ENCODE measurements at regions not wholly inside any gene's neighbourhood (a gene's known extent, or its start where the extent isn't known, plus 50 kb on each side); places are given as distances from the start of the nearest gene placed in this dataset.

GRCh38 chr5:85931220-85931619 lies 686.5 kb upstream of the COX7C start:
- TF ChIP-seq, protein P1, sequence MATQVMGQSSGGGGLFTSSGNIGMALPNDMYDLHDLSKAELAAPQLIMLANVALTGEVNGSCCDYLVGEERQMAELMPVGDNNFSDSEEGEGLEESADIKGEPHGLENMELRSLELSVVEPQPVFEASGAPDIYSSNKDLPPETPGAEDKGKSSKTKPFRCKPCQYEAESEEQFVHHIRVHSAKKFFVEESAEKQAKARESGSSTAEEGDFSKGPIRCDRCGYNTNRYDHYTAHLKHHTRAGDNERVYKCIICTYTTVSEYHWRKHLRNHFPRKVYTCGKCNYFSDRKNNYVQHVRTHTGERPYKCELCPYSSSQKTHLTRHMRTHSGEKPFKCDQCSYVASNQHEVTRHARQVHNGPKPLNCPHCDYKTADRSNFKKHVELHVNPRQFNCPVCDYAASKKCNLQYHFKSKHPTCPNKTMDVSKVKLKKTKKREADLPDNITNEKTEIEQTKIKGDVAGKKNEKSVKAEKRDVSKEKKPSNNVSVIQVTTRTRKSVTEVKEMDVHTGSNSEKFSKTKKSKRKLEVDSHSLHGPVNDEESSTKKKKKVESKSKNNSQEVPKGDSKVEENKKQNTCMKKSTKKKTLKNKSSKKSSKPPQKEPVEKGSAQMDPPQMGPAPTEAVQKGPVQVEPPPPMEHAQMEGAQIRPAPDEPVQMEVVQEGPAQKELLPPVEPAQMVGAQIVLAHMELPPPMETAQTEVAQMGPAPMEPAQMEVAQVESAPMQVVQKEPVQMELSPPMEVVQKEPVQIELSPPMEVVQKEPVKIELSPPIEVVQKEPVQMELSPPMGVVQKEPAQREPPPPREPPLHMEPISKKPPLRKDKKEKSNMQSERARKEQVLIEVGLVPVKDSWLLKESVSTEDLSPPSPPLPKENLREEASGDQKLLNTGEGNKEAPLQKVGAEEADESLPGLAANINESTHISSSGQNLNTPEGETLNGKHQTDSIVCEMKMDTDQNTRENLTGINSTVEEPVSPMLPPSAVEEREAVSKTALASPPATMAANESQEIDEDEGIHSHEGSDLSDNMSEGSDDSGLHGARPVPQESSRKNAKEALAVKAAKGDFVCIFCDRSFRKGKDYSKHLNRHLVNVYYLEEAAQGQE (IDR thresholded peaks at IDR 0.05; ENCODE audit: insufficient read depth in 1 of 2, low read depth in 2 of 2, low read length in 1 of 2): no peak
- TF ChIP-seq CTCF (IDR thresholded peaks at IDR 0.05): no peak
- TF ChIP-seq SIN3A (IDR thresholded peaks at IDR 0.05; ENCODE audit: borderline replicate concordance, insufficient read depth, low read depth, low read length): no peak
- no peak for TF ChIP-seq POLR2AphosphoS5 (IDR thresholded peaks at IDR 0.05; ENCODE audit: low read depth, low read length)
- TF ChIP-seq TCF7L2 (IDR thresholded peaks at IDR 0.05; ENCODE audit: low read depth, low read length): no peak
- Histone ChIP-seq H3K4me3 (ENCODE audit: low read depth in 2 of 2, low read length in 2 of 2) (no peak overlapping the region), H3K9me3 (ENCODE audit: control insufficient read depth, insufficient read depth, low read depth, low read length) (no peaks in the 10 kb centered on the region), H3K4me1 (ENCODE audit: control insufficient read depth, insufficient read depth, low read length) (no peaks in the 10 kb centered on the region), H3K36me3 (ENCODE audit: control insufficient read depth, insufficient read depth, low read length) (no peaks in the 10 kb centered on the region), H3K27me3 (ENCODE audit: control insufficient read depth, insufficient read depth, low read length) (no peaks in the 10 kb centered on the region), H3K27ac (ENCODE audit: low read length) (no peak overlapping the region)
- intact Hi-C loops (cut with micrococcal nuclease; ENCODE audit: unreplicated experiment) (no loop called here), in situ Hi-C loops (cut with HindIII; ENCODE audit: low pct_unique_long_range_greater_than_20kb, low sequenced_read_pairs) (no loop called here)
- DNase-seq (ENCODE audit: low read depth, low spot score): no peak
- BruUV-seq (replicated peaks): no TSS peak
- CTCF ChIA-PET: no interaction called here
- POLR2A ChIA-PET: no interaction called here
- no peak for ATAC-seq

- no peak overlapping the region for H3K27ac ChIP-seq (ENCODE audit: low read length)
- no peak overlapping the region for H3K4me3 ChIP-seq (ENCODE audit: low read depth in 2 of 2, low read length in 2 of 2)
- POLR2A ChIA-PET: no interaction called here
- in situ Hi-C loops (cut with HindIII; ENCODE audit: low pct_unique_long_range_greater_than_20kb, low sequenced_read_pairs) (no loop called here), intact Hi-C loops (cut with micrococcal nuclease; ENCODE audit: unreplicated experiment) (no loop called here)
- BruUV-seq (replicated peaks): no TSS peak
- no peaks in the 10 kb centered on the region for H3K36me3 ChIP-seq (ENCODE audit: control insufficient read depth, insufficient read depth, low read length)
- CTCF ChIA-PET: no interaction called here
- no peaks in the 10 kb centered on the region for H3K4me1 ChIP-seq (ENCODE audit: control insufficient read depth, insufficient read depth, low read length)
- TF ChIP-seq CTCF (IDR thresholded peaks at IDR 0.05) (no peak), TCF7L2 (IDR thresholded peaks at IDR 0.05; ENCODE audit: low read depth, low read length) (no peak), SIN3A (IDR thresholded peaks at IDR 0.05; ENCODE audit: borderline replicate concordance, insufficient read depth, low read depth, low read length) (no peak), POLR2AphosphoS5 (IDR thresholded peaks at IDR 0.05; ENCODE audit: low read depth, low read length) (no peak)
- TF ChIP-seq, protein P1 (IDR thresholded peaks at IDR 0.05; ENCODE audit: insufficient read depth in 1 of 2, low read depth in 2 of 2, low read length in 1 of 2): no peak
- no peak for ATAC-seq
- H3K27me3 ChIP-seq (ENCODE audit: control insufficient read depth, insufficient read depth, low read length): no peaks in the 10 kb centered on the region
- DNase-seq (ENCODE audit: low read depth, low spot score): no peak
- H3K9me3 ChIP-seq (ENCODE audit: control insufficient read depth, insufficient read depth, low read depth, low read length): no peaks in the 10 kb centered on the region
Observed at GRCh38 chr5:85938201-85938600, 679.5 kb upstream of the COX7C start.

Measured in Panc1 (cell line).